H9 (cell line): ENCODE measurements at regions not wholly inside any gene's neighbourhood (a gene's known extent, or its start where the extent isn't known, plus 50 kb on each side); places are given as distances from the start of the nearest gene placed in this dataset.

ENCODE experiments used
- DNase-seq: peaks from one replicate; pipeline ENCODE4 v3.0.0-alpha.2; 2017
- H2AFZ ChIP-seq: one replicate; pipeline ENCODE4 v1.6.1; 2013; ENCODE audit warnings: mild to moderate bottlenecking, low read length, control low read depth, moderate library complexity
- H2AK5ac ChIP-seq: 2 replicates; pipeline ENCODE4 v1.6.1; 2013; ENCODE audit warnings: low read length, control low read depth, mixed read lengths; ENCODE audit not compliant: insufficient read length
- H2BK120ac ChIP-seq: one replicate; pipeline ENCODE4 v1.6.1; 2013; ENCODE audit warnings: low read depth, mild to moderate bottlenecking, low read length, control low read depth, inconsistent platforms; ENCODE audit not compliant: poor library complexity, severe bottlenecking
- H2BK12ac ChIP-seq: 2 replicates; pipeline ENCODE4 v1.6.1; 2013; ENCODE audit warnings: low read length, control low read depth, mixed read lengths, low read depth; ENCODE audit not compliant: insufficient read length
- H2BK15ac ChIP-seq: 2 replicates; pipeline ENCODE4 v1.6.1; 2013; ENCODE audit warnings: low read depth, low read length, control low read depth
- H2BK20ac ChIP-seq: one replicate; pipeline ENCODE4 v1.6.1; 2013; ENCODE audit warnings: low read depth, mild to moderate bottlenecking, low read length, control low read depth, inconsistent platforms; ENCODE audit not compliant: poor library complexity, severe bottlenecking
- H2BK5ac ChIP-seq: 2 replicates; pipeline ENCODE4 v1.6.1; 2013; ENCODE audit warnings: low read length, control low read depth, mixed read lengths; ENCODE audit not compliant: insufficient read length
- H3K14ac ChIP-seq: 2 replicates; pipeline ENCODE4 v1.6.1; 2013; ENCODE audit warnings: low read length, control low read depth; ENCODE audit not compliant: insufficient read depth
- H3K18ac ChIP-seq: 2 replicates; pipeline ENCODE4 v1.6.1; 2013; ENCODE audit warnings: low read depth, mild to moderate bottlenecking, mixed read lengths, low read length, control low read depth; ENCODE audit not compliant: insufficient read length
- H3K23ac ChIP-seq: 2 replicates; pipeline ENCODE4 v1.6.1; 2013; ENCODE audit warnings: low read length, control low read depth, mixed read lengths, low read depth; ENCODE audit not compliant: insufficient read length
- H3K23me2 ChIP-seq: 2 replicates; pipeline ENCODE4 v1.6.1; 2013; ENCODE audit warnings: low read depth, mild to moderate bottlenecking, mixed read lengths, low read length, control low read depth; ENCODE audit not compliant: insufficient read length, poor library complexity, severe bottlenecking
- H3K27ac ChIP-seq: 2 replicates; pipeline ENCODE4 v1.5.1; 2013; ENCODE audit warnings: low read length, control low read depth, mixed read lengths, low read depth; ENCODE audit not compliant: insufficient read length
- H3K27me3 ChIP-seq: 2 replicates; pipeline ENCODE4 v1.6.1; 2013; ENCODE audit warnings: low read length, control low read depth, inconsistent platforms; ENCODE audit not compliant: insufficient read depth
- H3K4ac ChIP-seq: 2 replicates; pipeline ENCODE4 v1.6.1; 2013; ENCODE audit warnings: low read depth, mild to moderate bottlenecking, control low read depth, inconsistent platforms, low read length, moderate library complexity
- H3K4me1 ChIP-seq: 2 replicates; pipeline ENCODE4 v1.6.1; 2013; ENCODE audit warnings: low read length, control low read depth, inconsistent platforms; ENCODE audit not compliant: insufficient read depth
- H3K4me2 ChIP-seq: 2 replicates; pipeline ENCODE4 v1.6.1; 2013; ENCODE audit warnings: low read length, control low read depth, mixed read lengths; ENCODE audit not compliant: insufficient read length, insufficient read depth
- H3K56ac ChIP-seq: 2 replicates; pipeline ENCODE4 v1.6.1; 2013; ENCODE audit warnings: low read depth, mild to moderate bottlenecking, mixed read lengths, low read length, control low read depth; ENCODE audit not compliant: insufficient read length
- H3K79me1 ChIP-seq: 2 replicates; pipeline ENCODE4 v1.6.1; 2013; ENCODE audit warnings: low read depth, mild to moderate bottlenecking, moderate library complexity, low read length, control low read depth, inconsistent platforms; ENCODE audit not compliant: insufficient read depth, poor library complexity, severe bottlenecking
- H3K79me2 ChIP-seq: 2 replicates; pipeline ENCODE4 v1.6.1; 2013; ENCODE audit warnings: low read length, control low read depth, inconsistent platforms; ENCODE audit not compliant: insufficient read depth
- H3K9ac ChIP-seq: 2 replicates; pipeline ENCODE4 v1.6.1; 2013; ENCODE audit warnings: low read length, control low read depth, mixed read lengths; ENCODE audit not compliant: insufficient read length; ENCODE audit errors: extremely low read depth
- H3K9me3 ChIP-seq: one replicate; pipeline ENCODE4 v1.6.1; 2013; ENCODE audit warnings: low read depth, low read length, inconsistent platforms; ENCODE audit not compliant: control insufficient read depth
- H3T11ph ChIP-seq: one replicate; pipeline ENCODE4 v1.6.1; 2013; ENCODE audit warnings: mild to moderate bottlenecking, low read length, control low read depth, inconsistent platforms
- H4K20me1 ChIP-seq: one replicate; pipeline ENCODE4 v1.6.1; 2013; ENCODE audit not compliant: control insufficient read depth, insufficient read length, insufficient read depth
- H4K5ac ChIP-seq: 2 replicates; pipeline ENCODE4 v1.6.1; 2013; ENCODE audit warnings: low read depth, mild to moderate bottlenecking, mixed read lengths, low read length, control low read depth; ENCODE audit not compliant: insufficient read length
- H4K8ac ChIP-seq: replicated peaks from 2 replicates; pipeline ENCODE4 v1.6.1; 2013; ENCODE audit warnings: low read length, control low read depth, mixed read lengths, low read depth; ENCODE audit not compliant: insufficient read length
- H4K91ac ChIP-seq: 2 replicates; pipeline ENCODE4 v1.6.1; 2013; ENCODE audit warnings: low read depth, mild to moderate bottlenecking, moderate library complexity, mixed read lengths, low read length, control low read depth; ENCODE audit not compliant: insufficient read length
- H3K27ac Mint-ChIP-seq, 3 experiments: 2 replicates in 2 of 3; 3 replicates in 1 of 3; pipeline ENCODE4 v1.8.0; 2020 to 2021; ENCODE audit warnings: mixed read lengths in 3 of 3, mild to moderate bottlenecking in 1 of 3, moderate library complexity in 1 of 3
- H3K27me3 Mint-ChIP-seq: 2 replicates; pipeline ENCODE4 v1.8.0; 2021; ENCODE audit warnings: low read depth, mild to moderate bottlenecking, moderate library complexity, mixed read lengths
- H3K36me3 Mint-ChIP-seq, 3 experiments: 2 replicates in 2 of 3; 3 replicates in 1 of 3; pipeline ENCODE4 v1.8.0; 2020 to 2021; ENCODE audit warnings: low read depth in 3 of 3, mixed read lengths in 3 of 3; ENCODE audit not compliant: insufficient read depth in 1 of 3
- H3K4me1 Mint-ChIP-seq, 2 experiments: 2 replicates each; pipeline ENCODE4 v1.8.0; 2020; ENCODE audit warnings: mixed read lengths in 2 of 2
- H3K4me3 Mint-ChIP-seq, 2 experiments: 2 replicates in 1 of 2; 3 replicates in 1 of 2; pipeline ENCODE4 v1.8.0; 2020 to 2021; ENCODE audit warnings: mild to moderate bottlenecking in 2 of 2, mixed read lengths in 2 of 2, moderate library complexity in 1 of 2
- H3K9me3 Mint-ChIP-seq, 2 experiments: 2 replicates in 1 of 2; 3 replicates in 1 of 2; pipeline ENCODE4 v1.8.0; 2020; ENCODE audit warnings: mild to moderate bottlenecking in 2 of 2, mixed read lengths in 2 of 2, moderate library complexity in 1 of 2
- CTCF ChIP-seq: fragments of 200-600 bp; sonication (generic); conservative IDR thresholded peaks from 3 replicates; pipeline ENCODE4 v1.8.0; 2021; ENCODE audit warnings: antibody characterized with exemption, mild to moderate bottlenecking
- WGBS: extraction: QIAGEN DNeasy Blood & Tissue Kit; methylation state at CpG from one replicate; pipeline ENCODE4 v1.1.7; 2013; ENCODE audit warnings: missing lambda C conversion rate, low lambda C conversion rate, mixed read lengths; ENCODE audit not compliant: insufficient read length; ENCODE audit errors: extremely low coverage; 5-methylcytosine and 5-hydroxymethylcytosine counted together

GRCh38 chr3:96754128-96754527, 60.3 kb upstream of the EPHA6 start:
- no peak overlapping the region for H2AFZ ChIP-seq
- WGBS: no CpG with 5 or more reads among the region's 5 CpGs
- TF ChIP-seq CTCF: no peak

More at GRCh38 chr3:96754128-96754527, 60.3 kb upstream of the EPHA6 start:
- no peaks in the 10 kb centered on the region for H3K79me2 ChIP-seq
- H4K8ac ChIP-seq: no peak overlapping the region
- H4K91ac ChIP-seq: no peak overlapping the region
- H3K23me2 ChIP-seq: no peaks in the 10 kb centered on the region
- H3K4me2 ChIP-seq: no peak overlapping the region
- H3K27ac ChIP-seq: no peak overlapping the region
- H2BK15ac ChIP-seq: no peak overlapping the region
- no peaks in the 10 kb centered on the region for H3K9me3 ChIP-seq
- H3K9ac ChIP-seq: no peak overlapping the region
- no peak overlapping the region for H3T11ph ChIP-seq
- no peak overlapping the region for H3K14ac ChIP-seq
- Mint-ChIP-seq H3K9me3 (no peaks in the 10 kb centered on the region), H3K4me3 (no peak overlapping the region), H3K27ac (no peak overlapping the region), H3K27me3 (no peaks in the 10 kb centered on the region), H3K36me3 (no peaks in the 10 kb centered on the region), H3K4me1 (peaks cover 0 to 2% of the 10 kb centered on the region in 2 experiments; a peak in 1 of 4 replicates)
- H3K4me1 ChIP-seq: no peaks in the 10 kb centered on the region; the same call in 1 of the 2 replicates
- no peaks in the 10 kb centered on the region for H3K27me3 ChIP-seq
- no peak overlapping the region for H2BK20ac ChIP-seq
- no peak overlapping the region for H2AK5ac ChIP-seq
- no peak overlapping the region for H4K5ac ChIP-seq
- no peak overlapping the region for H2BK120ac ChIP-seq
- no peaks in the 10 kb centered on the region for H4K20me1 ChIP-seq
- H3K79me1 ChIP-seq: no peaks in the 10 kb centered on the region
- H3K4ac ChIP-seq: no peak overlapping the region
- H2BK12ac ChIP-seq: no peak overlapping the region
- no peak for DNase-seq
- H3K18ac ChIP-seq: no peak overlapping the region
- H3K23ac ChIP-seq: no peak overlapping the region
- H2BK5ac ChIP-seq: no peak overlapping the region
- H3K56ac ChIP-seq: no peak overlapping the region
